Body of pancreas (tissue), 4 donors: ENCODE measurements at regions not wholly inside any gene's neighbourhood (a gene's known extent, or its start where the extent isn't known, plus 50 kb on each side); places are given as distances from the start of the nearest gene placed in this dataset.

Source experiments
- ATAC-seq: fragments of 150-250 bp; one replicate; pipeline ENCODE4 v1.9.1; 2016
- DNase-seq, 4 donors: peaks; one replicate each; pipeline ENCODE4 v3.0.0-alpha.2; 2019
- H3K27ac ChIP-seq, 4 donors: fragments of 200-600 bp; sonication (generic); 1 replicate in 3 of 4; 2 replicates in 1 of 4; pipeline versions ENCODE4 v1.5.1 to v1.6.1; 2016 to 2019; ENCODE audit warnings: mild to moderate bottlenecking in 1 of 4, mixed read lengths in 1 of 4, moderate library complexity in 1 of 4
- H3K27me3 ChIP-seq, 2 donors: fragments of 200-600 bp; sonication (generic); one replicate each; pipeline ENCODE4 v1.6.0; 2016; ENCODE audit warnings: mild to moderate bottlenecking in 1 of 2
- H3K36me3 ChIP-seq, 2 donors: fragments of 200-600 bp; sonication (generic); replicated peaks in 1 of 2; 2 replicates each; pipeline ENCODE4 v1.5.1; 2016; ENCODE audit warnings: low read depth in 2 of 2; ENCODE audit not compliant: insufficient read depth in 1 of 2
- H3K4me1 ChIP-seq: fragments of 200-600 bp; sonication (generic); one replicate; pipeline ENCODE4 v1.6.0; 2016
- H3K4me3 ChIP-seq, 2 donors: fragments of 200-600 bp; sonication (generic); 1 replicate in 1 of 2; 2 replicates in 1 of 2; pipeline ENCODE4 v1.5.1; 2016 to 2019
- H3K9me3 ChIP-seq, 3 donors: fragments of 200-600 bp; sonication (generic); 1 replicate in 2 of 3; 2 replicates in 1 of 3; pipeline ENCODE4 v1.5.1; 2016
- POLR2A ChIP-seq, 3 donors: fragments of 450-650 bp; IDR thresholded peaks; one replicate each; pipeline ENCODE4 v1.6.1; 2016; ENCODE audit warnings: antibody characterized with exemption in 3 of 3, mild to moderate bottlenecking in 2 of 3
- WGBS, 2 donors: methylation state at CpG; one replicate each; pipeline ENCODE4 v1.1.5; 2017; 5-methylcytosine and 5-hydroxymethylcytosine counted together
- intact Hi-C: fragments of 100-400 bp; cut with DNase I; formaldehyde crosslinking; loops from one replicate; pipeline ENCODE4 v1.15.1; 2023
- TF ChIP-seq, protein P1 (sequence below), 7 experiments: fragments of 450-650 bp in 4 of 7; fragments of 200-600 bp in 3 of 7; sonication (generic) in 3 of 7; IDR thresholded peaks; one replicate each; pipeline ENCODE4 v1.5.1; 2016 to 2019; ENCODE audit warnings: antibody characterized with exemption in 7 of 7

- Histone ChIP-seq H3K36me3 (no peaks in the 10 kb centered on the region), H3K9me3 (no peaks in the 10 kb centered on the region), H3K27me3 (no peaks in the 10 kb centered on the region), H3K4me1 (no peaks in the 10 kb centered on the region), H3K27ac (no peak overlapping the region), H3K4me3 (no peak overlapping the region)
- intact Hi-C loops: no loop called here
- TF ChIP-seq, protein P1, sequence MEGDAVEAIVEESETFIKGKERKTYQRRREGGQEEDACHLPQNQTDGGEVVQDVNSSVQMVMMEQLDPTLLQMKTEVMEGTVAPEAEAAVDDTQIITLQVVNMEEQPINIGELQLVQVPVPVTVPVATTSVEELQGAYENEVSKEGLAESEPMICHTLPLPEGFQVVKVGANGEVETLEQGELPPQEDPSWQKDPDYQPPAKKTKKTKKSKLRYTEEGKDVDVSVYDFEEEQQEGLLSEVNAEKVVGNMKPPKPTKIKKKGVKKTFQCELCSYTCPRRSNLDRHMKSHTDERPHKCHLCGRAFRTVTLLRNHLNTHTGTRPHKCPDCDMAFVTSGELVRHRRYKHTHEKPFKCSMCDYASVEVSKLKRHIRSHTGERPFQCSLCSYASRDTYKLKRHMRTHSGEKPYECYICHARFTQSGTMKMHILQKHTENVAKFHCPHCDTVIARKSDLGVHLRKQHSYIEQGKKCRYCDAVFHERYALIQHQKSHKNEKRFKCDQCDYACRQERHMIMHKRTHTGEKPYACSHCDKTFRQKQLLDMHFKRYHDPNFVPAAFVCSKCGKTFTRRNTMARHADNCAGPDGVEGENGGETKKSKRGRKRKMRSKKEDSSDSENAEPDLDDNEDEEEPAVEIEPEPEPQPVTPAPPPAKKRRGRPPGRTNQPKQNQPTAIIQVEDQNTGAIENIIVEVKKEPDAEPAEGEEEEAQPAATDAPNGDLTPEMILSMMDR (IDR thresholded peaks at IDR 0.05): no peak
- no peak for TF ChIP-seq POLR2A (IDR thresholded peaks at IDR 0.05)
- DNase-seq (no peak), ATAC-seq (no peak)
- WGBS, 2 donors: 47 to 59% methylated on average over 6 of the region's 6 CpGs
Observed at GRCh38 chr12:11973396-11973795, 97.3 kb upstream of the BCL2L14 start.

GRCh38 chr12:11976005-11976404, 94.7 kb upstream of the BCL2L14 start:
- intact Hi-C loops: no loop called here
- no peak overlapping the region for H3K27ac ChIP-seq
- no peak for ATAC-seq
- H3K4me3 ChIP-seq: no peak overlapping the region
- no peaks in the 10 kb centered on the region for H3K4me1 ChIP-seq
- no peaks in the 10 kb centered on the region for H3K9me3 ChIP-seq
- no peaks in the 10 kb centered on the region for H3K27me3 ChIP-seq
- DNase-seq: no peak
- no peak for TF ChIP-seq POLR2A (IDR thresholded peaks at IDR 0.05)
- TF ChIP-seq, protein P1 (IDR thresholded peaks at IDR 0.05): no peak
- no peaks in the 10 kb centered on the region for H3K36me3 ChIP-seq
- 61 to 65% methylated on average over 4 of the region's 4 CpGs for WGBS, 2 donors

GRCh38 chr12:11978726-11979384, 91.9 kb upstream of the BCL2L14 start:
- no peak overlapping the region for H3K27ac ChIP-seq
- whole genome bisulfite sequencing, 2 donors: 62 to 75% methylated on average over 1 to 2 of the region's 2 CpGs
- no peaks in the 10 kb centered on the region for H3K36me3 ChIP-seq
- H3K27me3 ChIP-seq: no peaks in the 10 kb centered on the region
- H3K9me3 ChIP-seq: no peaks in the 10 kb centered on the region
- intact Hi-C loops: no loop called here
- H3K4me3 ChIP-seq: no peak overlapping the region
- no peaks in the 10 kb centered on the region for H3K4me1 ChIP-seq
- DNase-seq: no peak
- TF ChIP-seq POLR2A (IDR thresholded peaks at IDR 0.05): no peak
- TF ChIP-seq, protein P1 (IDR thresholded peaks at IDR 0.05): no peak
- no peak for ATAC-seq

DNA sequence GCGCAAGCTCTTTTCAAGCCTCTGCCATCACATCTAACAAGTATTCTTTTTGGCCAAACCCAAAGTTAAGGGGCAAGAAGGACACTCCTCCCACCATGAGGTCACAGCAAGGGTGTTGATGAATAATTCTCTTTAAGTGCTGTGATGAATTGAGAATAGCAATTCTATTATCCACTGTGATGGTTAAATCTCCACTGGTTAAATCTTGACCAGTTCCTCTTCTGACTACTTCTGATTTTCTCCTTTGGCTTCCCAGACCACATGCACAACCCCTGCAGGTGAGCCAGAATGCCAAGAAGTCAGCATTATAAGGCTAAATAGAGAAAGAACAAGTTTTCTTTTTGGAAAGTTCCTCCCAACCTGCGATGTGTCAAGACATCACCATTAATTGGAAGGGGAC, 90.6 kb upstream of the BCL2L14 start:
- DNase-seq (no peak), ATAC-seq (no peak)
- no peak for TF ChIP-seq POLR2A (IDR thresholded peaks at IDR 0.05)
- TF ChIP-seq, protein P1 (IDR thresholded peaks at IDR 0.05): no peak
- intact Hi-C loops: no loop called here
- WGBS, 2 donors: 93% methylated on average over 2 of the region's 2 CpGs
- Histone ChIP-seq H3K4me3 (no peak overlapping the region), H3K27ac (no peak overlapping the region), H3K36me3 (no peaks in the 10 kb centered on the region), H3K9me3 (no peaks in the 10 kb centered on the region), H3K27me3 (no peaks in the 10 kb centered on the region), H3K4me1 (no peaks in the 10 kb centered on the region)

DNA sequence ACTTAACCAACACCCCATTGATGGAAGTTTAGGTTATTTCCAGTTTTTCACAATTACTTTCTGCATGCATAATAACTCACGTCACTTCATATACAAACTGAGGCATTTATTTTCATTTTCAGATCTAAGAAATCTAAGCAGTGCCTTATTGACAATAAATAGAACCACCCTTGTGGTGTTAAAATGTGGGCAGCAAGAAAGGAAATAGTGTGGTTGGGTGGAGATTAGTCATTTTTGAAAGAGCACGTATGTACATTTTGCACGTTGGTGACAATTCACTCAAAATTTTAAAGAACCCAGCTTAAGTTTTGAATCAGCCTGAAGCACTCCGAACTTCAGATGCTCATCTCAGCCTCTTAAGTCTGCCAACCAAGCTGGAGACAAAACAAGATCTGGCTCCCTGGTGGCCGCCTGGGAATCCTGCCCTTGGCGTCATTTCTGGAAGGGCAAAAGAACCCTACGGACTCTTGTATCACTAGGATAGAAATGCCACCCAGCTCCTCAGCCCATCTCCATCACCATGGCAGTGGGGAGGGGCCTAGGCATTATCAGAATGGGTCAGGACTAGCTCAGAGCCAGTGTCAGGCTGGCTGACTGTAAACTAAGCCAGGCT, 89.5 kb upstream of the BCL2L14 start:
- no peak overlapping the region for H3K4me3 ChIP-seq
- ATAC-seq (no peak), DNase-seq (no peak)
- no peaks in the 10 kb centered on the region for H3K4me1 ChIP-seq
- H3K9me3 ChIP-seq: no peaks in the 10 kb centered on the region
- intact Hi-C loops: no loop called here
- no peak for TF ChIP-seq POLR2A (IDR thresholded peaks at IDR 0.05)
- TF ChIP-seq, protein P1 (IDR thresholded peaks at IDR 0.05): no peak
- no peak overlapping the region for H3K27ac ChIP-seq
- no peaks in the 10 kb centered on the region for H3K27me3 ChIP-seq
- WGBS, 2 donors: 66 to 79% methylated on average over 6 to 7 of the region's 7 CpGs
- no peaks in the 10 kb centered on the region for H3K36me3 ChIP-seq
